ENCODE measurements at regions not wholly inside any gene's neighbourhood (a gene's known extent, or its start where the extent isn't known, plus 50 kb on each side); places are given as distances from the start of the nearest gene placed in this dataset.

DNA sequence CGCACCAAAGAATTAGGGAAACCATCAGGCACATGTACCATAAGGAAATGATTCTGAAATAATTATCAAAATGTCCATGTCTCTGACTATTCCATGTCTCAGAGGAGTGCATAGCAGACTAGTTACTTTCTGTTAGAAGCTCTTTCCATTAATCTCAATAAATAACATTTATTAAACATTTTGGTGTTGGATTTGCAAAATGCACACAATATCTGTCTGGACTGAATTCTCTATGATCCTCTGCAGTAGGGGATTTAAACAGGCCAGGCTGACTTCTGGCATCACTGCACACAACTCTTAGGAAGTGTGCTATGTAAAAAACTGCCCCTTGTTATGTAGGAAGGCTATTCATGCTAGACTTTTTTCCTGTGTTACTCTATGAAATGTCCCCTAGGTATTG, 283.3 kb upstream of the CDH5 start:
- H3K4me3 ChIP-seq (ENCODE audit: low read depth, low read length), result no peak overlapping the region
- DNase-seq (ENCODE audit: low read depth), result peak; percentile 16
- TF ChIP-seq, protein P1, sequence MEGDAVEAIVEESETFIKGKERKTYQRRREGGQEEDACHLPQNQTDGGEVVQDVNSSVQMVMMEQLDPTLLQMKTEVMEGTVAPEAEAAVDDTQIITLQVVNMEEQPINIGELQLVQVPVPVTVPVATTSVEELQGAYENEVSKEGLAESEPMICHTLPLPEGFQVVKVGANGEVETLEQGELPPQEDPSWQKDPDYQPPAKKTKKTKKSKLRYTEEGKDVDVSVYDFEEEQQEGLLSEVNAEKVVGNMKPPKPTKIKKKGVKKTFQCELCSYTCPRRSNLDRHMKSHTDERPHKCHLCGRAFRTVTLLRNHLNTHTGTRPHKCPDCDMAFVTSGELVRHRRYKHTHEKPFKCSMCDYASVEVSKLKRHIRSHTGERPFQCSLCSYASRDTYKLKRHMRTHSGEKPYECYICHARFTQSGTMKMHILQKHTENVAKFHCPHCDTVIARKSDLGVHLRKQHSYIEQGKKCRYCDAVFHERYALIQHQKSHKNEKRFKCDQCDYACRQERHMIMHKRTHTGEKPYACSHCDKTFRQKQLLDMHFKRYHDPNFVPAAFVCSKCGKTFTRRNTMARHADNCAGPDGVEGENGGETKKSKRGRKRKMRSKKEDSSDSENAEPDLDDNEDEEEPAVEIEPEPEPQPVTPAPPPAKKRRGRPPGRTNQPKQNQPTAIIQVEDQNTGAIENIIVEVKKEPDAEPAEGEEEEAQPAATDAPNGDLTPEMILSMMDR (IDR thresholded peaks at IDR 0.05; ENCODE audit: insufficient read depth, low read length), result no peak

- DNase-seq (ENCODE audit: low read depth), result no peak
- TF ChIP-seq, protein P1 (IDR thresholded peaks at IDR 0.05; ENCODE audit: insufficient read depth, low read length), result no peak
- H3K4me3 ChIP-seq (ENCODE audit: low read depth, low read length), result no peak overlapping the region
These were observed 284.1 kb upstream of the CDH5 start for GRCh38 chr16:66082424-66082823.

DNA sequence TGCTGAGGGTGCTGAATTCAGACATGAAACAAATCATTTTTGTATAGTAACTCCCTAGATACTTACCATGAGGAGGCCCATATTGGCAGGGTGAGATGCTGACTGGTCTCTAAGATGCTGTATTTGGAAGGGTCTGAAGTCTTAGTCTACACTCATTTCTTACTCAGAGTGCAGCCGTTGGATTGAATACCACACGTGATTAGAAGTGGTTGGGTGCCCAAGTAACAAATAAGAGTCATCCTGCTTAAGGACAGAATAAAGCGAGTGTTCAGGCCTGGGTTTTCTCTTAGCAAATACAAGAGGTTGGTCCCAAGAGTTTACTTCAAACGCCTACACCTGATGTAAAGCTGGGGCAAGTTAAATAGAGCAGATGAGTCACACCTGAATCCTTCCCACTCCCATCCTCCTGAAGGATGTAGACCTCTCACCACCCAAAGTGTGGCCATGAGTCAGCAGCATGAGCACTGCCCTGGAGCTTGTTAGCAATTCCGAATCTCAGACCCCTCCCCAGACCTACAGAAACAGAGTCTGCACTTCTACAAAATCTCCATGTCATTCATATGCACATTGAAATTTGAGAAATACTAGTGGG, 284.6 kb upstream of the CDH5 start:
- DNase-seq (ENCODE audit: low read depth), result peak; percentile 77
- TF ChIP-seq, protein P1 (IDR thresholded peaks at IDR 0.05; ENCODE audit: insufficient read depth, low read length), result no peak
- H3K4me3 ChIP-seq (ENCODE audit: low read depth, low read length), result no peak overlapping the region

- TF ChIP-seq, protein P1 (IDR thresholded peaks at IDR 0.05; ENCODE audit: insufficient read depth, low read length), result no peak
- DNase-seq (ENCODE audit: low read depth), result peak; percentile 59
- no peak overlapping the region for H3K4me3 ChIP-seq (ENCODE audit: low read depth, low read length)
These were observed 286.7 kb upstream of the CDH5 start for GRCh38 chr16:66079671-66080334.

DNA sequence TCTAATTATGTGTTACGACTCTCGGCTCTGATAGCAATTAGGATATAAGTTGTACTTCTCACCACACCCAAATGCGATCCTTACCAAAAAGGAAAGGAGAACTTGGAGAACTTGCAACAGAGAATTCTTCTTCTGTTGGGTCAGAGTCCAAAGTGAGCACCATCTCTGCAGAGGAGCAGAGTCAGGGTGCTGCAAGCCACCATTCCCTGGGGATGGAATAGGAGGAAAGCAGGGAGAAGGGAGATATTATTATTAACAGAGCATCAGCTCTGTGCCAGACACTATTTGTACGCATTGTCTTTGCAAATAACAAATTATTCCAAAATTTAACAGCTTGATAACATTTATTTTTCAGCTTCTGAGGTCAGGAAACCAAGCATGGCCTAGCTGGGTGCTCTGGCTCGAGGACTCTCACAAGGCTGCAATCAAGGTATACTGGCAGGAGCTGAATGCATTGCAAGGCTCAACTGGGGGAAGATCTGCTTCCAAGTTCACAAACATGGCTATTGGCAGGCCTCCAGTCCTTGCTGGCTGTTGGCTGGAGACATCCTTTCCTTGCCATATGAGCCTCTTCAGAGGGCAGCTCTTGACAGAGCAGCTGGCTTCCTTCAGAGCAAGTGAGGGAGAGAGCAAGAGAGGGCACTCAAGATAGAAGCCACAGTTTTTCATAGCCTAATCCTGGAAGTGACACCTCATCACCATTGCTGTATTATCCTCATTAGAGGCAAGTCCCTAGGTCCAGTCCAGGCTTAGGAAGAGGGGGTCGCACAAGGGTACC, 296.2 kb upstream of the CDH5 start:
- TF ChIP-seq, protein P1 (IDR thresholded peaks at IDR 0.05; ENCODE audit: insufficient read depth, low read length), result no peak
- no peak overlapping the region for H3K4me3 ChIP-seq (ENCODE audit: low read depth, low read length)
- DNase-seq (ENCODE audit: low read depth), result peak; percentile 93

GRCh38 chr16:66069587-66069986, 296.9 kb upstream of the CDH5 start:
- no peak for DNase-seq (ENCODE audit: low read depth)
- no peak overlapping the region for H3K4me3 ChIP-seq (ENCODE audit: low read depth, low read length)
- TF ChIP-seq, protein P1 (IDR thresholded peaks at IDR 0.05; ENCODE audit: insufficient read depth, low read length), result no peak

Data from fibroblast of the aortic adventitia (primary cell).